Brain pericyte (primary cell): ENCODE measurements at regions not wholly inside any gene's neighbourhood (a gene's known extent, or its start where the extent isn't known, plus 50 kb on each side); places are given as distances from the start of the nearest gene placed in this dataset.
A peak's percentile ranks its signal among the peaks of the same experiment; 100 is the strongest.

Experiments
- DNase-seq: peaks from one replicate; pipeline ENCODE4 v3.0.0-alpha.2; 2012; ENCODE audit warnings: low read depth, low spot score

DNA sequence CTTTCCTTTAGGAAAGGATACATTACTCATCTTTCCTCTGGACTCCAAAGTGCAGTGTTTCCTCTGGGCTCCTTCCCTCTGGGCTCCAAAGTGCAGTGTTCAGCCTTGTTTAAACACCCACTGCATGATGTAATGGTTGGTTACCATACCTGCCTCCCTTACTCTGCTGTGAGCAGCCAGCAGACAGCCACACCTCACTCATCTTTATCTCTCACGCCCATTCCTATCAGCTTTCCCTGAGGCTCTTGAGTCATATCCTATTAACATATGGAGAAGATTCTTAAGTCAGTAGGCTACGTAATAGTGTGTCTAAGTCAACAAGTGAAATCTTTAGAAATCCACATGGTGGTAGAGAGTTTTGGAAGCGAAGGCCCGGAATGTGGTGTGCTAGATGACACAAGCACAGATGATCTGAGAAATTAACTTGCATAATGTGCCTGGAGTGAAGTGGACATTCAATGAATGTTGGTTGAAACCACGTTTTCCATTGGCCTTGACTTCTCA, 97.2 kb upstream of the CTNNB1 start:
- no peak for DNase-seq

DNA sequence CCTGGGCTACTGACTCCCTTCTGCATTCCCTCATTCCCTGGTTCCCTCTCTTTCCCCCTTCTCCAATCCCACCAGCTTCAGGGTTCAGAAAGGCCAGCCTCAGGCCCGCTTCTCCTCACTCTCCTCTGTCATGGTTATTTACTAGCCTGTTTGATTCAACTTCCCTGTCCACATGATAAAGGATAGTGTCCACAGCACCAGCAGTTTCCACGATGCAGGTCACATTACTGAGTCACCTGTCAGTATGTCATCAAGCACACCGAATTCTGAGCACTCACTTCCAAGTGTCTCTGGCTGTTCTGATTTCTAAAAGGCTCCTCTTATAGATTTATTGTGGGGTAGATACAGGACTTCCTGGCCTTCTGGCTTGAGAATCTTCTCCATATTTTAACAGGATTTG, 96.6 kb upstream of the CTNNB1 start:
- no peak for DNase-seq

DNA sequence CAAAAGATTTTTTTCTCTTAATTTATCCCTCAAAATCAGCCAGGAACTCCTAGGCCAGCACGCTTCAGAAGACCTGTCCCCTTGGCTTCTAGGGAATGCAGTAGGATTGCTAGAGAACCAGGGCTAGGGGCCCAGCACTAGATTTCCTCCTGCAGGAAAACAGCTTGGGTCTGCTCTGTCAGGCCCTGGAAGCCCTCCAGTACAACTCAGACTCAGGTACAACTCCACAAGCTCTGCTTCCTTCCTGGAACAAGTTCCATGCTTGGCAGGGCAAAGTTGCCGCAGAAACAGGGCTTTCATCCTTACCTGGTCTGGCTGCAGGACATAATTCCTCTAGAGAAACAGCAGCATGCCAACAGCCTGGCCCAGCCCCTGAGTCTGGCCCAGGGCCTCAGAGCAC, 96.1 kb upstream of the CTNNB1 start:
- no peak for DNase-seq

DNA sequence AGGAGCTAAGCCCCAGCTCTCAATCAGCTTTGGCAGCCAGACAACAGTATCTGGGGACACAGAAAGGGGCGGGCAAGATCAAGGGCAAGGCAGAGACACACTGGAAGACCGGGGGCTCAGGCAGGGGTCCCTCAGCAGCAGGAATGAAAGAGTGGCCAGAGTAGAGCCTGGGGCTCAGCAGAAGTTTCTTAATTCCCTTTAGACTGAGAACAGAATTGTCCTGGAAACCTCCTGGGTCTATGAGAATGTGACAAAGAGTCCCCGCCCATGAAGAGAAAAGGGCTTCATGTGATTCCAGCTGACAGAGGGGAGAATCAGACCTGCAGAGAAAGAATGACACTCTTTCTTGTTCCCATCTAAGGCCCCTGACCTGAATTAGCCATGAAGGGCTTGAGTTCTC, 95.2 kb upstream of the CTNNB1 start:
- no peak for DNase-seq

DNA sequence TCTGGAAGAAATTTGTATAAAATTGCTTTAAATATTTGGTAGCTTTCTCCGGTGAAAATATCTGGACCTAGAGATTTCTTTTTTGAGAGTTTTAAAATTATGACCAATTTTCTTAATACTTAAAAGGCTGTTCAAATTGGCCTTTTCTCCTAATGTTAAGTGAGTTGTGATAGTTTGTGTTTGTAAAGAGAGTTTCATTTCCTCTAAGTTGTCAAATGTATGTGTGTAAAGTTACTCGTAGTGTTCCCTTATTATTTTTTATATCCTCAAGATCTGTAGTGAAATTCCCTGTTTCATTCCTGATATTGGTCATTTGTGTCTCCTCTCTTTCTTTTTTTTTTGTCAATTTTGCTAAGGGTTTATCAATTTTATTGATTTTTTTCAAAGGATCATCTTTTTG, 92.6 kb upstream of the CTNNB1 start:
- DNase-seq = no peak

DNA sequence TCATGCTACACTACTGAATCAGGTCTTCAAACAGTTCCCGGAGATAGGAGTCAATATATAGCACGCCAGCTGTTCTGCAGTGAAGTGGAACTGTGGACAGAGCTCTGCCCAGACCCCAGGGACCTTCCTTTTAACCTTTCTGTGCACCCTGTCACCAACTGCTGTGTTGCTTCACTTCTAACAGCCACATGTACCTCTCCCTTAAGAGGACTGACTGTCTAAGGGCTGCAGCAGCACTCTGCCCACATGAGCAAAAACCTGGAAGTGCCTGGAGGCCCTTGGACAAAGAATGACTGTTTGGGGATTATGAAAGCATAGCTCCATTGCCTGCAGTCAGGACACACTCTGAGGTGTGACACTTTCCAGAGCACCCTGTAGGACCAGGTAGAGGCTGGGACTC, 88.3 kb upstream of the CTNNB1 start:
- DNase-seq = no peak

DNA sequence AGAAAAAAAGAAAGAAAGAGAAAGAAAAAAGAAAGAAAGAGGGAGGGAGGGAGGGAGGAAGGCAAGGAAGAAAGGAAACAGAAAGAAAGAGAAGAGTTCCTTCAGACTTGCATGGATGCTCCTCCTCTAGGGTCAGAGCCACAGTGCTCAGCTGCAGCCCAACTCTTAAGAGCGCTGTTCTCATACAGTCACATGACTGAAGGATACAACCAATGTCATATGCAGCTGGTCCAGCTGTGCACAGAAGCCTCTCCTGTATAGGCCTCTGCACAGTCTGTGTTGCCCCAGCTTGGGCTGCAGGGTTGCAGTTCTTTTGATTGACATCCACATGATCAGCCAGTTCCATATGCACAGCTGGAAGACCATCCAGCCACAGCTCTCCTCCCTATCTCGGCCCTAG, 86.8 kb upstream of the CTNNB1 start:
- no peak for DNase-seq

DNA sequence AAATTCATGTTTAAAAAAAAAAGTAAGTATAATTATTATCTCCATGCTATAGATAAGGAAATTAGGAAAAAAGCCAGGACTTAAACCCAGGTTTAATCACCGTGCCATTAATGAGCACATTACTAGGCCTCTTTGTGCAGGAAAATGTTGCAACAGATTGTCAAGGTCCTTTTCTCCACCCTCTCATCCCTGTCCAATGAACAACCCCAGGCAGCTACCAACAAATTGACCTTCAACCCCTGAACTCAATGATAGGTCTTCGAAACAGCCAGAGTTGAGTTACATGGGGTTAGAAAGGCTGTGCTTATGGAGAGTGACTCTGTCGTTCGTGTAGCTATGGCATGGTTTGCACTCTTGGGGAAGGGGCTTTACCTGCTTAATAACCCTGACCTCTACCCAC, 84.2 kb upstream of the CTNNB1 start:
- DNase-seq = no peak

DNA sequence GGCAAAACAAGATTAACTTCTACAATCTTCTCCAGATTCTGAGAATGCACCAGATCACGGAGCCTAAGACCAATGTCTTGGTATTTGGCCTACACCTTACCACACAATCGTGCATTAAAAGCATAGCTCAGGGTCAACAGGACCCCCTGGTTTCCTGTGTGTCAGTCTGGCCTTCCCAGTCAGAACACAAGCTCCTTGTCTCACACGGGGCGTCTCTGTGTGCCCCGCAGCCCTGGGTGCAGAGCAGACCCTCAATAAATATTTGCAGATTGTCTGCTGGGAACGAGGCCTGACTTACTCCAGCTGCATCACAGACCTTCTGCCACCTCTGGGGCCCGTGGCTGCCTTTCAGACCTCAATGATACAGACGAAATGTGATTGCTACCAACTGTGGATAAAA, 82.5 kb upstream of the CTNNB1 start:
- DNase-seq = no peak

DNA sequence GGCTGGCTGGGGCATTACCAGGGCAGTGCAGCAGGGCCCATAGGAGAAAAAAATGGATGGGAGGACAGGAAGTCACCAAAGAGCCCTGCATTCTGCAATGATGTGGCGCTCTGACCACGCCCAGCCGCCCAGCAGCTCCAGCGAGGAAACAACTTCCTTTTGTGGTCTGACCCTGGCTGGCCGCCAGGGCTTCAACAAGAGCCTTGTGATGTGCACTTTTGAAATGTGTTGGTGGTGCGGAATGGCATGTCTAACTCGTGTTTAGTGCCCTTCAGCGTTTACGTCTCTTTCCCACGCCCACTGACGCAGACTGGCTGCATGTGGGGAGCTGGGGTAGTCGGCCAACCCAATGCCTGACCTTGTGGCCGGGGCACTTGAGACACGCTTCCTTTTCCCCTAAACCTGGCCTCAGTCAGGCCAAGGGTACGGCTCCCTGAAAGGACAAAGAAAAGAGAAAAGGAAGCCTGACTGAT, 81.9 kb upstream of the CTNNB1 start:
- peak; percentile 81 for DNase-seq

DNA sequence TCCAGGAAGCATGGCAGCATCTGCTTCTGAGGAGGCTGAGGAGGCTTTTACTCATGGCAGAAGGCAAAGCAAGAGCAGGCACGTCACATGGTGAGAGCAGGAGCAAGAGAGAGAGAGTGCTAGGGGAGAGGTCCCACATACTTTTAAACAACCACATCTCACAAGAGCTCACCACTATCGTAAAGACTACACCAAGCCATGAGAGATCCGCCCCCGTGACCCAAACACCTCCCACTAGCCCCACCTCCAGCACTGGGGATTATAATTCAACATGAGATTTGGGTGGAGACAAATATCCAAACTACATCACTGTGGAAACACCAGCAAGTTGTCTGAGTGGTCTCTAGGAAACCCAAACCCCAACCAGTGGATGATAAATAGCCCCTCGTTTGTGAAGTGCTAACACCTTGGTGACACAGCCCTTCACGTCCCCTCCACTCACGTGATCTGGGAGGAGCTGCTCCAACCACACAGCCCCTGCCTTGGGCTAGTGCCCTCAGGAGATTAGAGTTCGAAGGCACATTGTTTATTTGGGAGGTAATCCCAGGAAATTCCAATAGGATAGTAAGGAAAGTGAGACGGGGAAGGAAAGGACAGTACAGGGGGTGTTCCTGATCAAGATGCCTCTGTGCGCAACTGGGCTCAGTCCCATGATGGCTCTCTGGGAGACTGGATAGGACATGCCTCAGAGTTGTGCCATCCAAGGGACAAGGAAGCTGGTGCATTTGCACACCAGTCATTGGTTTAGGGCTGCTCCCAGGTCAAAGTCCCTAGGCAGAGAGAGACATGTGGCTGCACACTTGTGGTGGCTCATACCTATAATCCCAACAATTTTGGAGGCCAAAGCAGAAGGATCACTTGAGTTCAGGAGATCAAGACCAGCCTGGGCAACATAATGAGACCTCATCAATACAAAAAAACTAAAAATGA, 80.6 kb upstream of the CTNNB1 start:
- DNase-seq = no peak

DNA sequence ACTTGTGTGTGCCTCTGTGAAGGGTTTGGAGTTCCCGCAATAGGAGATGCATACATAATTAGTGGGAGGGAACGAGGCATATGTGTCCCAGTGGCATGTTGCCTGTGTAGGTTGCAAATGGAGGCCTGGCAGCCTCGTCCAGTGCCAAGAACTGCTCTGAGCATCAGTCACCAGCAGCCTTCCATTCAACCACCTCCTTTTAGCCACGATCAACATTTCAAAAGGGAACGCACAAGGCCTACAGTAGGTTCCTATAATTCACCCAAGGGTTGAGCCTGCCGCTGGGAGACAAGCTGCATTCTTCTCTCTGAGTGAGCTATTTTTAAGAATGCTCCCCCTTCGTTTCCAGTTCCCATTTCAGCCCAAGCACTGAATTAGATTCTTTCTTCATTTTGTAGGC, 78.8 kb upstream of the CTNNB1 start:
- no peak for DNase-seq

DNA sequence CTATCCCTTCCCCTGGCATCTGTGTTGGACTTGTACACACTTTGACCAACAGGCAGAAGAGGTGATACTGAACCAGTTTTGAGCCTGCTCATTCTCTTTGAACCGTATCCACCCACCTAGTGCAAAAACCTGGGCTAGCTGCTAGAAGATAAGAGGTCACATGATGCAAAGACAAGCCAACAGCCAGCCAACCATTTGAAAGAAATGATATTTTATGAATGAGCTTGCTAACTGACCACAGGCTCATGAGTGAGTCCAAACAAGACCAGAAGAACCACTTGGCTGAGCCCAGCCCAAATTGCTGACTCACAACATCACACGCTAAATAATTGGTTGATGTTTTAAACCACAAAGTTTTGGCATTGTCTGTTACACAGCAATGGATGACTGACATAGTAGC, 74.0 kb upstream of the CTNNB1 start:
- DNase-seq = no peak

DNA sequence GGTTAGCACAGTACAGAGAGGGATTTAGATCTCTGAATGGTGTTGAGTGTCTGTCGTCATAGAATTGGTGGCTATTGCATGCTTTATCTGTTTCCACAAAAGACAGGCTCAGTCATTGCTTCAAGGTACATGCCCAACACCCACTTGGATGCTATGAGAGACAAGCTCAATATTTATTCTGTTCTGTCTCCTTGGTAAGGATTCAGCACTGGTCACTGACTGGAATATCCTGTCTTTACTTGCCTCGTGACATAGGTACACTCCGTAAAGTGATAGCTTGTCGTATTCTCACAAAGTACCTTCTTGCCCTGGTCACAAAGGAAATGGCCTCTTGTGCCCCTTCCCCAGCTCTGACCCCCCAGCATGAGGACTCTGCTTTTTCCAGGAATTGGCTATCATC, 72.8 kb upstream of the CTNNB1 start:
- DNase-seq = no peak

DNA sequence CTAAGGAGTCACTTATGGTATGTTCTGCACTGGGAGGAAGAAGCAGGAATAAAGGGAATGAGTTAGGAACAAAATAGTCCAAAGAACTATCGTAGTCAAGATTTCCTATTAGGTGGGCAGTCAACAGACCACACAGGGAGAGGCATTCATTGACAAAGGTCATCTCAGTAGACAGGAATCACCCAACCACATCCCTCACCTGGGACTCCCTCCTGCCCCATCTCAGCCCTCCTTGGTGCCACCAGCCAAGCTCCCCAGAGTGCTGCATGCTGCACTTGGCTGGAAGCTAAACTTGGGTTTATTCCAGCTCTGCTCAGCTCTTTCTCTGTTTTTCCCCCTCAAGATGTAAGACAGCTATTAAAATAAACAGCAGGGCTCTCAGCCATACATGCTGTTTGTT, 72.3 kb upstream of the CTNNB1 start:
- DNase-seq = no peak

DNA sequence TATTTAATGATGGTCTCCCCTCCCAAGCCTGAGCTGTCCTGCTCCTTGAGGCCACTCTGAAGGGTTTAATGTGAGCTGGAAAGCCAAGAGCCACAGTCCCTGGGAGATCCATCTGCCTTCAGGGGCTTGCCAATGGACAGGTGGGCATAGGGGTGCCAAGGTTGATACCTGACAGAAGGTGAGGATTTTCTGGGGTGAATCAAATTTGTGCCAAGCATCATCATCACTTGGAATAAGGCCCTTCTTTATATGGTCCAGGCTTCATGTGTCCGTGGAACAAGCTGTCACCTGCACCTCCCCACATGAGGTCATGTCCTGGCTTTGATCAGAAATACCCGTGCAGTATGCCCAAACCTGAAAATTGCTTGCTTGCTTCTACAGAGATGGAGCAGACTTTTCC, 71.9 kb upstream of the CTNNB1 start:
- DNase-seq = no peak

DNA sequence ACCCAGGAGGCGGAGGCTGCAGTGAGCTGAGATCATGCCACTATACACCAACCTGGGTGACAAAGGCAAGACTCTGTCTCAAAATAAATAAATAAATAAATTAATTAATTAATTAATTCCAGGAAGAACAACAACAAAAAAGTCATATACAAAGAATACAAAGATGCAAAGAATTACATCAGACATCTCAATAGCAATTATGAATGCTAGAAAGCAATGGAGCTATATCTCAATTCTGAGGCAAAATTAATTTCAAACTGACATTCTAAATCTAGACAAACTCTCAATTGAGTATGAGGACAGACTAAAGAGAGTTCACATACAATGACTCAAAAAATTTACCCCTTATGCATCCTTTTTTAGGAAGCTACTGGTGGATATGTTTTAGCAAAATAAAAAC, 69.6 kb upstream of the CTNNB1 start:
- no peak for DNase-seq

DNA sequence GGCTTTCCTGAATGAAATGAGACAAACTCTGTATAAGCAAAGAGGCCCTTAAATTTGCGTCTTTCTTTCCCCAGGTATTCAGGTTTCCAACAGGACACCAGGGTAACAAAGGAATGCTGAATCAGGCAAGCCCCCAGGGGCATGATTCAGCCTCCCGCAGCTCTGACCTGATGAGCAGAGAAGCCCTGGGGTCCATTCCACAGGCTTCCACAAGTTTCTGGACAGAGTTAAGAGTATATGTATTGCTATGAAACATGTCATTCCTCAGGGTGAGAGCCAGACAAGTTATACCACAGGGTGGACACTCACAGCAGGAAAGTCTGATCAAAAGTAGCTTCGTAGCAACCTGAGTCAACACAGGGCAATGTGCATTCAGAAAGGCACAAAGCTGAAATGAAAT, 68.1 kb upstream of the CTNNB1 start:
- DNase-seq = peak; percentile 13

DNA sequence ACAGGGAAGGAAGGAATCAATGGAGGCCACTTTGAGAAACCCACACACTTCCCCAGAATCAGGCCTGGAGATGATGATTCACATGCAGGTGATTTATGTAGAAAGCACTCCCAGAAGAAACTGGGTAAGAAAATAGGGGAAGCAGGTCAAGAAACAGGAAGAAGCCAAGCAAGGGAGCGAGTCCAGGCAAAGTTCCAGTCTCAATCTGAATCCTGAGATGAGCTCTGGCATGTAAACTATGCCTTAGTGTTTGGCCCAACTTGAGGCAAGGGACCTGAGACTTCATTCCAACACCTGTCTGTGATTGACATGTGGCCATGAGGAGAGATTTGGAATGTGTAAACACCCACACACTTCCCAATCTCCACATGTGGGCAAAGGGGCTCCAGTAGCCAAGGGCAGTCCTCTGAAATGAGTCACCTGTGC, 61.6 kb upstream of the CTNNB1 start:
- no peak for DNase-seq

DNA sequence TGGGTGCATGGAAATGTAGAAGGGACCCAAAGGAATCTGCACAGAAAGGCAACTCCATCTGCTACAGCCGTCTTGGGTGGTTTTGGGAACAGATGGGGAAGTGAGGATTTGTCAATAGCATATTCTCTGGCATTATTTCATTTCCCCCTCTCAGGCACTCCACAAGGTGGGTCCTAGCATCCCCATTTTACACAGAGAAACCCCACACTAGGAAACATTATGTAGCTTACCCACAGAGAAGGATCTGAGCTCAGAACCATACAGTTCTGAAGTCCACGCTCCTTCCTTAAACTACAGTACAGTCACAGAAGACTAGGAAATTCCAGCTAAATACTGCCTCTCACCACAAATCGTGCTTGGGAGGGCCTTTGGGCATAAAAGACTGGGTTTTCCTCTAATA, 61.2 kb upstream of the CTNNB1 start:
- DNase-seq = no peak

DNA sequence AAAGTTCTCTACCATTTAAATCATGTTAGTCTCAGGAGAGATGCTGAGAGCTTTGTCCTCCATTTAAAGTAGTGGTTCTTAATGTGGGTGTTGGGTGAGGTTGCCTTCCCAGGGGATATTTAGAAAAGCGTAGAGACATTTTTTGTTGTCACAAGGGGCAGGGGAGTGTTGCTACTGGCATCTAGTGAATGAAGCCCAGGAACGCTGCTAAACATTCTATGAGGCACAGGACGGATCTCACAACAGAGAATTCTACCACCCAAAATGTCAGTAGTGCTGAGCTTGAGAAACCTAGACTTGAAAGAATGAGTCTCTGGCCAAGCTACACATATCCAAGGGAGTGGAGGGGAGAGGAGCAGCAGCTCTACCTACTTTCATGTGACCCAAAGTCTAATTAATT, 60.7 kb upstream of the CTNNB1 start:
- no peak for DNase-seq

DNA sequence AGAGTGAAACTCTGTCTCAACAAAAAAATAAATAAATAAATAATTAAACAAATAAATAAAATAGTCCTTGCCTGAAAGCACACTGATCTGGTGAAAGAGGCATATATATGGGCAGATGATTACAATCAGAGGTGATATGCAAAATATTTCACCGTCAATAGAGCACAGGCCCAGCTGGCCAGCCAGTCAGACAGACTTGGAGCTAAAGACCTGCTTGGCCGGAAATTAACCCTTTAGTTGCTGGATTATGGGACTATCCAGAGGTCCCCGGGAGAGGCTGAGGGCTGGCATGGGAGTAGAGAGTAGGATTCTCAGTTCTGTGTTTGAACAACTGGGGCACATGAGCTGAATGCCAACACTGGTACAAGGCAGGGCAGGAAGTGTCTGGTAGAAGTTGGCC, 59.1 kb upstream of the CTNNB1 start:
- DNase-seq = no peak

DNA sequence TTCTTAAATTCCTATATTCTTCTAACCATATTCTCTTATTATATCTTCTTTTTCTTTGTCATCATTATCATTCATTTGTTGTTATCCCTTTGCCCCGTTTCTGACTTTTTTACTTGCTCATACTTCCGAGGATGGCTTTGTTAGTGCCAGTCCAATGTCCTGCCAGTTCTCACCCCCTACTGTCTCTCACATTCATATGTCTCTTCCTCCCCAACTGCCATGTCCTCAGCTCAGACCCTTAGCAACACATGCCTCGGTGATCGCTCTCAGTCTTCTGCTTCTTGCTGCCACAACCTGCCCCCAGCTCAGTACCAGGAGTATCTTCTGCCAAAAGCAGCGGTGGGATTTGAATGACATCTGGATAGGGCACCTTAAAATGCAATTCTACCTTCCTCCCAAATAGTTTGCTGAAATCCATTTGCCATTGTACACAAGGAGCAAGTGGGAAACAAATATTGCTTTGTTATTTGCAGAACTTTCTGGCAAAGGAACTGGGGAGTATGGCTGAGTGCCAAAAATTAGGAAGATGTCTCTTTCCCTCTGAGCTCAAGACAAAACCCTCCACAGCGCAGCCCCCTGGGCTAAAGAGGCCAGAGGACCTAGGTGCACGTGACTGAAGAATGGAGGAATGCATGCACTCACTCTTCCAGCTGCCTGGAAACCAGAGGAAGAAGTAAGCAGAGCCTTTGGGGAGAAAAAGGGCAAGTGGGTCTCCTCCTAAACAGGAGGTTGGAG, 57.7 kb upstream of the CTNNB1 start:
- no peak for DNase-seq
